ENCODE measurements at regions not wholly inside any gene's neighbourhood (a gene's known extent, or its start where the extent isn't known, plus 50 kb on each side); places are given as distances from the start of the nearest gene placed in this dataset.

DNA sequence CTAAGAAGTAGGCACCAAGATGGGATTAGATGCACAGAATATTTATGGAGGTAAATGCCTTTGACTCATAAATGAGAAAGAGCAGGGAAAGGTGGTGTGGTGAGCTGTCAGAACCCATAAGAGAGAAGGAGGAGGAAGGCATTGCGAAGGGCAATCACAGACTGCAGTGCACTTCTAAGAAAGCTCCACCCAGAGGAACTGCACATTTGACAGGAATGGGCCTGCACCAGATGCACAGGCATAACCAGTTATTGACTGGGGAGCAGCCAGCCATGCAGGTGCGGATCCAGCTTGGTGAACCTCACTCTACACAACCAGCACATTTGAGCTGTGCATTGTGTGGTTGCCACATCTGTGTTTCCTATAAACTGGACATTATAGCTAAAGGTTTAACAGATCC lies 62.2 kb upstream of the L3MBTL4 start (continued):
- TF ChIP-seq SRF (IDR thresholded peaks at IDR 0.05; ENCODE audit: low read depth) (no peak), SP1 (IDR thresholded peaks at IDR 0.05; ENCODE audit: low read depth) (no peak), CBX3 (IDR thresholded peaks at IDR 0.05; ENCODE audit: low read depth) (no peak), POLR2A (IDR thresholded peaks at IDR 0.05; ENCODE audit: borderline replicate concordance, extremely low read depth, insufficient read depth, insufficient read length) (no peak), POLR2AphosphoS5 (IDR thresholded peaks at IDR 0.05; ENCODE audit: low read depth, low read length) (no peak), ZFX (IDR thresholded peaks at IDR 0.05) (no peak), EZH2phosphoT487 (IDR thresholded peaks at IDR 0.05; ENCODE audit: borderline replicate concordance) (no peak), ELF1 (IDR thresholded peaks at IDR 0.05; ENCODE audit: borderline replicate concordance, low read depth) (no peak)
- TF ChIP-seq, protein P1, sequence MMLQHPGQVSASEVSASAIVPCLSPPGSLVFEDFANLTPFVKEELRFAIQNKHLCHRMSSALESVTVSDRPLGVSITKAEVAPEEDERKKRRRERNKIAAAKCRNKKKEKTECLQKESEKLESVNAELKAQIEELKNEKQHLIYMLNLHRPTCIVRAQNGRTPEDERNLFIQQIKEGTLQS (IDR thresholded peaks at IDR 0.05): no peak
- TF ChIP-seq, protein P2, sequence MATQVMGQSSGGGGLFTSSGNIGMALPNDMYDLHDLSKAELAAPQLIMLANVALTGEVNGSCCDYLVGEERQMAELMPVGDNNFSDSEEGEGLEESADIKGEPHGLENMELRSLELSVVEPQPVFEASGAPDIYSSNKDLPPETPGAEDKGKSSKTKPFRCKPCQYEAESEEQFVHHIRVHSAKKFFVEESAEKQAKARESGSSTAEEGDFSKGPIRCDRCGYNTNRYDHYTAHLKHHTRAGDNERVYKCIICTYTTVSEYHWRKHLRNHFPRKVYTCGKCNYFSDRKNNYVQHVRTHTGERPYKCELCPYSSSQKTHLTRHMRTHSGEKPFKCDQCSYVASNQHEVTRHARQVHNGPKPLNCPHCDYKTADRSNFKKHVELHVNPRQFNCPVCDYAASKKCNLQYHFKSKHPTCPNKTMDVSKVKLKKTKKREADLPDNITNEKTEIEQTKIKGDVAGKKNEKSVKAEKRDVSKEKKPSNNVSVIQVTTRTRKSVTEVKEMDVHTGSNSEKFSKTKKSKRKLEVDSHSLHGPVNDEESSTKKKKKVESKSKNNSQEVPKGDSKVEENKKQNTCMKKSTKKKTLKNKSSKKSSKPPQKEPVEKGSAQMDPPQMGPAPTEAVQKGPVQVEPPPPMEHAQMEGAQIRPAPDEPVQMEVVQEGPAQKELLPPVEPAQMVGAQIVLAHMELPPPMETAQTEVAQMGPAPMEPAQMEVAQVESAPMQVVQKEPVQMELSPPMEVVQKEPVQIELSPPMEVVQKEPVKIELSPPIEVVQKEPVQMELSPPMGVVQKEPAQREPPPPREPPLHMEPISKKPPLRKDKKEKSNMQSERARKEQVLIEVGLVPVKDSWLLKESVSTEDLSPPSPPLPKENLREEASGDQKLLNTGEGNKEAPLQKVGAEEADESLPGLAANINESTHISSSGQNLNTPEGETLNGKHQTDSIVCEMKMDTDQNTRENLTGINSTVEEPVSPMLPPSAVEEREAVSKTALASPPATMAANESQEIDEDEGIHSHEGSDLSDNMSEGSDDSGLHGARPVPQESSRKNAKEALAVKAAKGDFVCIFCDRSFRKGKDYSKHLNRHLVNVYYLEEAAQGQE (IDR thresholded peaks at IDR 0.05; ENCODE audit: low read depth): no peak

DNA sequence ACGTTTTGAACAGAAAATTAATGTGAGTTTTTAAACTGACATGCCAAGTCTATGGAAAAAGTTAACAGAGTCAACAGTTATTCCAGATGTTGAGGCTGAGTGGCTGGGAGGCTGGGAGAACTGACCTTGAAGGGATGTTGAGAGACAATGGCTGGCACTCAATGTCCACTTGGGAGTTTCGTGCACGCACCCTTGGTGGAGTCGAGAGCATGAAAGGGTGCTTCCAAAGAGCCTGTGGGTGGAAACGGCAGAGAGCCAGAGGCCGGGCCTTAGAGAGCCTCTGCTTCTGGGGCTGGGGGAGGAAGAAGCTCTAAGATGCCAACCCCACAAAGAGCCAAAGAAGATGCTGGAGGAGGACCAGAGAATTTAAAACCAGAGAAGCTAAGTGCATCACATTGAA lies 63.4 kb upstream of the L3MBTL4 start:
- ChIA-PET CTCF (no interaction called here), POLR2A (no interaction called here), RAD21 (ENCODE audit: low non-redundant PET in 1 of 2, low total read pairs in 2 of 2, uncharacterized antibody in 2 of 2, unreplicated experiment in 2 of 2) (no interaction called here)
- intact Hi-C loops (cut with micrococcal nuclease): no loop called here
- no peak overlapping the region for H3K9ac ChIP-seq (ENCODE audit: low read length)
- H3K4me3 ChIP-seq (replicated peaks in 1 of 2; ENCODE audit: low read depth in 1 of 2, low read length in 2 of 2): no peak overlapping the region
- no peak overlapping the region for H2AFZ ChIP-seq (ENCODE audit: low read depth, low read length, poor library complexity, severe bottlenecking)
- peaks cover 13 to 34% of the 10 kb centered on the region in 2 experiments; a peak in 2 of 4 replicates for H3K9me3 ChIP-seq (ENCODE audit: control insufficient read depth in 1 of 2, insufficient read depth in 1 of 2, low read depth in 1 of 2, low read length in 2 of 2)
- no peaks in the 10 kb centered on the region for H3K36me3 ChIP-seq (ENCODE audit: control insufficient read depth in 1 of 2, insufficient read depth in 2 of 2, low read length in 2 of 2)
- H3K27ac ChIP-seq (ENCODE audit: low read depth, low read length): no peak overlapping the region
- no peaks in the 10 kb centered on the region for H3K4me1 ChIP-seq (ENCODE audit: control insufficient read depth in 1 of 2, insufficient read depth in 2 of 2, low read length in 2 of 2)
- no TSS peak for BruUV-seq (replicated peaks)
- H3K9me2 ChIP-seq (ENCODE audit: insufficient read depth): no peaks in the 10 kb centered on the region
- no peak for TF ChIP-seq CBX3 (IDR thresholded peaks at IDR 0.05; ENCODE audit: low read depth)
- DNase-seq (ENCODE audit: low read depth, low spot score) (no peak), ATAC-seq (no peak)
- no peaks in the 10 kb centered on the region for H3K79me2 ChIP-seq (ENCODE audit: insufficient read depth, low read length)
- no peaks in the 10 kb centered on the region for H4K20me1 ChIP-seq (ENCODE audit: insufficient read depth)
- no peak overlapping the region for H3K4me2 ChIP-seq (ENCODE audit: low read length)
- no peaks in the 10 kb centered on the region for H3K27me3 ChIP-seq (ENCODE audit: insufficient read depth, low read length)
